Fibroblast of villous mesenchyme (primary cell): ENCODE measurements at regions not wholly inside any gene's neighbourhood (a gene's known extent, or its start where the extent isn't known, plus 50 kb on each side); places are given as distances from the start of the nearest gene placed in this dataset. TPM values are rescaled to one million over a fixed set of nuclear protein-coding genes. Genes with fewer than 3 reads are reported as not detected.

Experiments
- DNase-seq: peaks from one replicate; pipeline ENCODE4 v3.0.0-alpha.2; 2010; ENCODE audit warnings: low read depth
- H3K4me3 ChIP-seq: 2 replicates; pipeline ENCODE4 v1.5.1; 2011; ENCODE audit warnings: low read depth, mild to moderate bottlenecking, low read length
- CTCF ChIP-seq: IDR thresholded peaks from 2 replicates; pipeline ENCODE4 v1.5.1; 2012; ENCODE audit warnings: low read depth, mild to moderate bottlenecking, low read length; ENCODE audit not compliant: insufficient read depth
- small RNA-seq: library from RNA; depleted of rRNA; stranded (forward); fragments of <200 nt; gene quantifications from one replicate; pipeline ENCODE3, GENCODE V24; 2012

GRCh38 chr15:87082581-87082980 lies 1002.9 kb downstream of the AGBL1 start:
- H3K4me3 ChIP-seq: no peak overlapping the region
- no peak for DNase-seq
- TF ChIP-seq CTCF: no peak

GRCh38 chr15:87080547-87080946 lies 1000.9 kb downstream of the AGBL1 start:
- no peak overlapping the region for H3K4me3 ChIP-seq
- TF ChIP-seq CTCF: no peak
- no peak for DNase-seq

Small RNA genes in the stretch of these regions (small RNA-seq; reads per million reads assigned to genes)
- gene RNU6-185P: not detected
